Mammary epithelial cell (primary cell): ENCODE measurements at regions not wholly inside any gene's neighbourhood (a gene's known extent, or its start where the extent isn't known, plus 50 kb on each side); places are given as distances from the start of the nearest gene placed in this dataset.

ENCODE experiments used
- EZH2 ChIP-seq: IDR thresholded peaks from 2 replicates; pipeline ENCODE4 v1.6.1; 2012; ENCODE audit warnings: low read length, inconsistent platforms, borderline replicate concordance
- TF ChIP-seq, protein P1 (sequence below), 2 donors: IDR thresholded peaks in 1 of 2; conservative IDR thresholded peaks in 1 of 2; 2 replicates each; pipeline ENCODE4 v1.5.1; 2011 to 2012; ENCODE audit warnings: inconsistent platforms in 2 of 2, low read length in 2 of 2, mild to moderate bottlenecking in 2 of 2, control low read depth in 1 of 2, low read depth in 1 of 2; ENCODE audit not compliant: insufficient read depth in 1 of 2; ENCODE audit errors: extremely low read depth in 1 of 2

DNA sequence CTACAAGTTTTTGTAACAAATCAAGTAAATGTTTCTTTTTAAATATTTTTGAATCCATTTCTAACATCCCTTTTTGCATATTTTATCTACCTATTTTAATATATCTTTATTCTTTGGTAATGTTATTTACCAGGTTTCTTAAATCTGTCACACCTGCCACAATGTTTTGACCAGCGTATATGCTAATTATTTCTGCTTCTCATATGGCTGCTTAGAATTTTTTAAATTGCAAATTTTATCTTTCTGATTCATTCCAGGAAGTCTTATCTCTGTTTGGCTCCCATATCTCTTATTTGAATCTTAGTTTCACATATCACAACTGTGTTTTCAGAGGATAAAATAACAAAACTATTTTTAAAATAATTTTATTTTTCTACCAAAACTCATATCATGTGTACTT lies 1411.1 kb downstream of the KCNT2 start:
- TF ChIP-seq, protein P1, sequence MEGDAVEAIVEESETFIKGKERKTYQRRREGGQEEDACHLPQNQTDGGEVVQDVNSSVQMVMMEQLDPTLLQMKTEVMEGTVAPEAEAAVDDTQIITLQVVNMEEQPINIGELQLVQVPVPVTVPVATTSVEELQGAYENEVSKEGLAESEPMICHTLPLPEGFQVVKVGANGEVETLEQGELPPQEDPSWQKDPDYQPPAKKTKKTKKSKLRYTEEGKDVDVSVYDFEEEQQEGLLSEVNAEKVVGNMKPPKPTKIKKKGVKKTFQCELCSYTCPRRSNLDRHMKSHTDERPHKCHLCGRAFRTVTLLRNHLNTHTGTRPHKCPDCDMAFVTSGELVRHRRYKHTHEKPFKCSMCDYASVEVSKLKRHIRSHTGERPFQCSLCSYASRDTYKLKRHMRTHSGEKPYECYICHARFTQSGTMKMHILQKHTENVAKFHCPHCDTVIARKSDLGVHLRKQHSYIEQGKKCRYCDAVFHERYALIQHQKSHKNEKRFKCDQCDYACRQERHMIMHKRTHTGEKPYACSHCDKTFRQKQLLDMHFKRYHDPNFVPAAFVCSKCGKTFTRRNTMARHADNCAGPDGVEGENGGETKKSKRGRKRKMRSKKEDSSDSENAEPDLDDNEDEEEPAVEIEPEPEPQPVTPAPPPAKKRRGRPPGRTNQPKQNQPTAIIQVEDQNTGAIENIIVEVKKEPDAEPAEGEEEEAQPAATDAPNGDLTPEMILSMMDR (conservative IDR thresholded peaks at IDR 0.05 in 1 of 2, IDR thresholded peaks at IDR 0.05 in 1 of 2; ENCODE audit: extremely low read depth in 1 of 2, insufficient read depth in 1 of 2, low read depth in 1 of 2, low read length in 2 of 2), result no peak
- TF ChIP-seq EZH2, result no peak
